ENCODE measurements at regions not wholly inside any gene's neighbourhood (a gene's known extent, or its start where the extent isn't known, plus 50 kb on each side); places are given as distances from the start of the nearest gene placed in this dataset.

DNA sequence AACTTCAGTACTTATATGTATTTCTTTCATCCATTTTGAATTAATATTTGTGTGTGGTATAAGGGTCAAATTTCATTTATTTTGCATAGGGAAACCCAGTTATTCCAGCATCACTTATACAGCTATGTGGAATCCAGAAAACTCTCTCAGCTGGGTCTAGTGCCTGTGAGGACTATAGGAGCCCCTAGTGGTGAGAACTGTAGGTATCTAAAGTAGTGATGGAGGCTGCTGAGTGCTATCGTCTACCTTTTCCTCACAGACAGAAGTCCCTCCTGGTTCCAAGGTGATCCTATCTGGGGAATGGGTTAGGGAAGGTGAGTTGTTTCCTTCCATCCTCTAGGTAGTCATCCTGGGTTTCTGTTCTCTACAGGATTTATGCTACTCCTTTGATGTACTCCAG is 352.0 kb upstream of the C1orf87 start:
- no peak for TF ChIP-seq RARB (CRISPR knock-in tag; IDR thresholded peaks at IDR 0.05)
- no peak for TF ChIP-seq SNAI2 (CRISPR knock-in tag; IDR thresholded peaks at IDR 0.05)
- TF ChIP-seq, protein P1, sequence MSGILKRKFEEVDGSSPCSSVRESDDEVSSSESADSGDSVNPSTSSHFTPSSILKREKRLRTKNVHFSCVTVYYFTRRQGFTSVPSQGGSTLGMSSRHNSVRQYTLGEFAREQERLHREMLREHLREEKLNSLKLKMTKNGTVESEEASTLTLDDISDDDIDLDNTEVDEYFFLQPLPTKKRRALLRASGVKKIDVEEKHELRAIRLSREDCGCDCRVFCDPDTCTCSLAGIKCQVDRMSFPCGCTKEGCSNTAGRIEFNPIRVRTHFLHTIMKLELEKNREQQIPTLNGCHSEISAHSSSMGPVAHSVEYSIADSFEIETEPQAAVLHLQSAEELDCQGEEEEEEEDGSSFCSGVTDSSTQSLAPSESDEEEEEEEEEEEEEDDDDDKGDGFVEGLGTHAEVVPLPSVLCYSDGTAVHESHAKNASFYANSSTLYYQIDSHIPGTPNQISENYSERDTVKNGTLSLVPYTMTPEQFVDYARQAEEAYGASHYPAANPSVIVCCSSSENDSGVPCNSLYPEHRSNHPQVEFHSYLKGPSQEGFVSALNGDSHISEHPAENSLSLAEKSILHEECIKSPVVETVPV (CRISPR knock-in tag; IDR thresholded peaks at IDR 0.05) = no peak
- TF ChIP-seq, protein P2, sequence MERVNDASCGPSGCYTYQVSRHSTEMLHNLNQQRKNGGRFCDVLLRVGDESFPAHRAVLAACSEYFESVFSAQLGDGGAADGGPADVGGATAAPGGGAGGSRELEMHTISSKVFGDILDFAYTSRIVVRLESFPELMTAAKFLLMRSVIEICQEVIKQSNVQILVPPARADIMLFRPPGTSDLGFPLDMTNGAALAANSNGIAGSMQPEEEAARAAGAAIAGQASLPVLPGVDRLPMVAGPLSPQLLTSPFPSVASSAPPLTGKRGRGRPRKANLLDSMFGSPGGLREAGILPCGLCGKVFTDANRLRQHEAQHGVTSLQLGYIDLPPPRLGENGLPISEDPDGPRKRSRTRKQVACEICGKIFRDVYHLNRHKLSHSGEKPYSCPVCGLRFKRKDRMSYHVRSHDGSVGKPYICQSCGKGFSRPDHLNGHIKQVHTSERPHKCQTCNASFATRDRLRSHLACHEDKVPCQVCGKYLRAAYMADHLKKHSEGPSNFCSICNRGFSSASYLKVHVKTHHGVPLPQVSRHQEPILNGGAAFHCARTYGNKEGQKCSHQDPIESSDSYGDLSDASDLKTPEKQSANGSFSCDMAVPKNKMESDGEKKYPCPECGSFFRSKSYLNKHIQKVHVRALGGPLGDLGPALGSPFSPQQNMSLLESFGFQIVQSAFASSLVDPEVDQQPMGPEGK (CRISPR knock-in tag; IDR thresholded peaks at IDR 0.05; ENCODE audit: borderline replicate concordance) = no peak
- no peak for TF ChIP-seq ZFP30 (CRISPR knock-in tag; IDR thresholded peaks at IDR 0.05)
- no peak for TF ChIP-seq GLIS3 (CRISPR knock-in tag; IDR thresholded peaks at IDR 0.05)
- TF ChIP-seq, protein P3, sequence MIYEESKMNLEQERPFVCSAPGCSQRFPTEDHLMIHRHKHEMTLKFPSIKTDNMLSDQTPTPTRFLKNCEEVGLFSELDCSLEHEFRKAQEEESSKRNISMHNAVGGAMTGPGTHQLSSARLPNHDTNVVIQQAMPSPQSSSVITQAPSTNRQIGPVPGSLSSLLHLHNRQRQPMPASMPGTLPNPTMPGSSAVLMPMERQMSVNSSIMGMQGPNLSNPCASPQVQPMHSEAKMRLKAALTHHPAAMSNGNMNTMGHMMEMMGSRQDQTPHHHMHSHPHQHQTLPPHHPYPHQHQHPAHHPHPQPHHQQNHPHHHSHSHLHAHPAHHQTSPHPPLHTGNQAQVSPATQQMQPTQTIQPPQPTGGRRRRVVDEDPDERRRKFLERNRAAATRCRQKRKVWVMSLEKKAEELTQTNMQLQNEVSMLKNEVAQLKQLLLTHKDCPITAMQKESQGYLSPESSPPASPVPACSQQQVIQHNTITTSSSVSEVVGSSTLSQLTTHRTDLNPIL (CRISPR knock-in tag; IDR thresholded peaks at IDR 0.05; ENCODE audit: low read depth) = no peak
- no peak for TF ChIP-seq ZC3H10 (CRISPR knock-in tag; IDR thresholded peaks at IDR 0.05)
- TF ChIP-seq TCF4 (CRISPR knock-in tag; IDR thresholded peaks at IDR 0.05; ENCODE audit: borderline replicate concordance) = no peak
- no peak for TF ChIP-seq OSR1 (CRISPR knock-in tag; IDR thresholded peaks at IDR 0.05)
- TF ChIP-seq, protein P4, sequence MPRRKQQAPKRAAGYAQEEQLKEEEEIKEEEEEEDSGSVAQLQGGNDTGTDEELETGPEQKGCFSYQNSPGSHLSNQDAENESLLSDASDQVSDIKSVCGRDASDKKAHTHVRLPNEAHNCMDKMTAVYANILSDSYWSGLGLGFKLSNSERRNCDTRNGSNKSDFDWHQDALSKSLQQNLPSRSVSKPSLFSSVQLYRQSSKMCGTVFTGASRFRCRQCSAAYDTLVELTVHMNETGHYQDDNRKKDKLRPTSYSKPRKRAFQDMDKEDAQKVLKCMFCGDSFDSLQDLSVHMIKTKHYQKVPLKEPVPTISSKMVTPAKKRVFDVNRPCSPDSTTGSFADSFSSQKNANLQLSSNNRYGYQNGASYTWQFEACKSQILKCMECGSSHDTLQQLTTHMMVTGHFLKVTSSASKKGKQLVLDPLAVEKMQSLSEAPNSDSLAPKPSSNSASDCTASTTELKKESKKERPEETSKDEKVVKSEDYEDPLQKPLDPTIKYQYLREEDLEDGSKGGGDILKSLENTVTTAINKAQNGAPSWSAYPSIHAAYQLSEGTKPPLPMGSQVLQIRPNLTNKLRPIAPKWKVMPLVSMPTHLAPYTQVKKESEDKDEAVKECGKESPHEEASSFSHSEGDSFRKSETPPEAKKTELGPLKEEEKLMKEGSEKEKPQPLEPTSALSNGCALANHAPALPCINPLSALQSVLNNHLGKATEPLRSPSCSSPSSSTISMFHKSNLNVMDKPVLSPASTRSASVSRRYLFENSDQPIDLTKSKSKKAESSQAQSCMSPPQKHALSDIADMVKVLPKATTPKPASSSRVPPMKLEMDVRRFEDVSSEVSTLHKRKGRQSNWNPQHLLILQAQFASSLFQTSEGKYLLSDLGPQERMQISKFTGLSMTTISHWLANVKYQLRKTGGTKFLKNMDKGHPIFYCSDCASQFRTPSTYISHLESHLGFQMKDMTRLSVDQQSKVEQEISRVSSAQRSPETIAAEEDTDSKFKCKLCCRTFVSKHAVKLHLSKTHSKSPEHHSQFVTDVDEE (CRISPR knock-in tag; IDR thresholded peaks at IDR 0.05) = no peak
- TF ChIP-seq ZNF8 (CRISPR knock-in tag; IDR thresholded peaks at IDR 0.05) = no peak
- no peak for TF ChIP-seq BACH2 (CRISPR knock-in tag; IDR thresholded peaks at IDR 0.05; ENCODE audit: borderline replicate concordance)
- TF ChIP-seq ZNF70 (CRISPR knock-in tag; IDR thresholded peaks at IDR 0.05) = no peak
- no peak for TF ChIP-seq ZFP3 (CRISPR knock-in tag; IDR thresholded peaks at IDR 0.05)
- ATAC-seq = peak; percentile 53; the same call in 1 of the 3 replicates

DNA sequence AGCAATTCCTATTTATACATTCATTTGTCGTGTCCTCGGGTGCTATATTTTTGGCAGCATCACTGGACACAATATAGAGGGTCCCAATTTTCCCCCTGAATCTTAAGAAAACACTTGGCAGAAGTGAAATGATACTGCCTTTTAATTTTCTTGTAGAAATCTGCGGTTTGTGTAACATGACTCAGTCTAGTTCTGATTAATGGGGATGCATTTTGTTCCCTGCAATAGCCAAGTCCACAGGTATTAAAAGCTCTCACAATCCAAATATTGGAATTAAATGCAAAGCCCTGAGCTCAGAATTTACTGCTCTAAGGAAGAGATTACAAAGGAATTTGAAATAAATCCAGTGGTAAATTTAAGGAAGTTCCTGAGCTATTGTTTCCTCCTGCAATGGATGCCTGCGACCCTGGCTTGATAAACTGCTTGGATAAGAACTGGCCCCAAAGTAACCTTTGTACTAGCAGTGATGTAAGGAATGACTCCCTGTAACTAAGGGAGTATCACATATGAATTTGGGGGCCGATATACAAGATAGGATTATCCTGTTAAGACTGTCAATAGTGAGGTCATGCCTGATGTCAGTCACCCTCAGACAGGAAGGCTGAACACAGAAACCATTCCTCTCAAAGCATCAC is 349.7 kb upstream of the C1orf87 start:
- TF ChIP-seq ISL1 (CRISPR knock-in tag; IDR thresholded peaks at IDR 0.05) (peak; percentile 52; the same call in 1 of the 2 replicates), ESRRG (CRISPR knock-in tag; IDR thresholded peaks at IDR 0.05) (no peak)
- no peak for ATAC-seq

DNA sequence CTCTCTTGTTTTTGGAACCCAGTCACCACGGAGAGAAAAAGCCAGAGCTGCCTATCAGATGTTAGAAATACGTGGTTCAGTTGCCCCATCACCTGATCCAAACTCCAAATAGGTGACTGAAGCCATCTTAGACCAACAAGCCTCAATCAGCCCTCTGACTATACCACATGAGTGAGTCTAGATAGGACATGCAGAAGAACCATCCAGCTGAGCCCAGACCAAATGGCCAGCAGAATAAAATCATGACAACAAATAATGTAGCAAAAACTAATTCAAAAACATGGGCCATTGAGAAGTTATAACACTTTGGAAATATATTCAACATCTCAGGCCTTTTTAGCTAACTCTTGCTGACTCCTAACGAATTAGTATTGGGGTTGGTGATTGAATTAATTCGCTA is 348.4 kb upstream of the C1orf87 start:
- TF ChIP-seq GLIS3 (CRISPR knock-in tag; IDR thresholded peaks at IDR 0.05) (no peak), ARNTL (CRISPR knock-in tag; IDR thresholded peaks at IDR 0.05; ENCODE audit: borderline replicate concordance, low read depth) (no peak), ZFP3 (CRISPR knock-in tag; IDR thresholded peaks at IDR 0.05) (no peak), CSDC2 (CRISPR knock-in tag; IDR thresholded peaks at IDR 0.05) (no peak), ZNF565 (CRISPR knock-in tag; conservative IDR thresholded peaks at IDR 0.05; ENCODE audit: low read depth) (no peak), ZC3H10 (CRISPR knock-in tag; IDR thresholded peaks at IDR 0.05) (no peak), ZFP30 (CRISPR knock-in tag; IDR thresholded peaks at IDR 0.05) (no peak)
- TF ChIP-seq, protein P2 (CRISPR knock-in tag; IDR thresholded peaks at IDR 0.05; ENCODE audit: borderline replicate concordance) = no peak
- no peak for ATAC-seq
